Muscle layer of duodenum (tissue), 2 donors: ENCODE measurements at regions not wholly inside any gene's neighbourhood (a gene's known extent, or its start where the extent isn't known, plus 50 kb on each side); places are given as distances from the start of the nearest gene placed in this dataset.
"Not testable (repeated sequence)": the region's sequence is repeated elsewhere in the genome, so short reads cannot be mapped to it uniquely, and the experiment has no call there.

Experiments
- H3K27ac ChIP-seq: one replicate; pipeline ENCODE4 v1.7.0; 2013; ENCODE audit warnings: mild to moderate bottlenecking, low read length
- H3K27me3 ChIP-seq: one replicate; pipeline ENCODE4 v1.7.0; 2013; ENCODE audit warnings: low read depth, mild to moderate bottlenecking, control low read depth, low read length
- H3K36me3 ChIP-seq, 2 donors: one replicate each; pipeline ENCODE4 v1.7.0; 2013; ENCODE audit warnings: low read length in 2 of 2, control low read depth in 1 of 2, mild to moderate bottlenecking in 1 of 2; ENCODE audit not compliant: insufficient read depth in 2 of 2, control insufficient read depth in 1 of 2
- H3K4me1 ChIP-seq, 2 donors: one replicate each; pipeline ENCODE4 v1.7.0; 2013; ENCODE audit warnings: low read length in 2 of 2, mild to moderate bottlenecking in 2 of 2, control low read depth in 1 of 2, moderate library complexity in 1 of 2; ENCODE audit not compliant: insufficient read depth in 2 of 2, control insufficient read depth in 1 of 2
- H3K4me3 ChIP-seq, 2 donors: one replicate each; pipeline ENCODE4 v1.7.0; 2013; ENCODE audit warnings: low read length in 2 of 2, low read depth in 1 of 2, mild to moderate bottlenecking in 1 of 2
- H3K9me3 ChIP-seq, 2 donors: one replicate each; pipeline ENCODE4 v1.7.0; 2013; ENCODE audit warnings: low read length in 2 of 2, control low read depth in 1 of 2, mild to moderate bottlenecking in 1 of 2; ENCODE audit not compliant: control insufficient read depth in 1 of 2
- donor health status: healthy.

DNA sequence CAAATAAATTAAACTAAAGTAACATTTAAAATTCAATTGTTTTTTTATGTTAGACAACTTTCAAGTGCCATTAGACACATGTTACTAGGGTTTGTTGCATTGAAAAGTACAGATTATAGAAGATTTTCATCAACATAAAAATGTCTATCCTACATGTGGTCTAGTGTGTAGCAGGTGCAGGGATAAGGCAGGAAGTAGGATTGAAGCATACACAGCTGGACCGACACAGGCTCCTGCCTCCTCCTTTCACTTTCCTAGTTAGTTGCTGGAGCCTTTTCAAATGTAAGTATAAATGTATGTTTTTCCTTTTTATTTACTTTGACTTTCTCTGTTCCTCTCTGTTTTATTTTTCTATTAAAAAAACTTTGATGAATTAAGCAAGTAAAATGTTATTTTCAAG is 246.9 kb upstream of the LUZP2 start:
- H3K4me3 ChIP-seq = no peak overlapping the region
- no peaks in the 10 kb centered on the region for H3K36me3 ChIP-seq
- no peaks in the 10 kb centered on the region for H3K27me3 ChIP-seq
- H3K4me1 ChIP-seq = no peaks in the 10 kb centered on the region
- H3K27ac ChIP-seq = no peak overlapping the region
- H3K9me3 ChIP-seq = no peaks in the 10 kb centered on the region

DNA sequence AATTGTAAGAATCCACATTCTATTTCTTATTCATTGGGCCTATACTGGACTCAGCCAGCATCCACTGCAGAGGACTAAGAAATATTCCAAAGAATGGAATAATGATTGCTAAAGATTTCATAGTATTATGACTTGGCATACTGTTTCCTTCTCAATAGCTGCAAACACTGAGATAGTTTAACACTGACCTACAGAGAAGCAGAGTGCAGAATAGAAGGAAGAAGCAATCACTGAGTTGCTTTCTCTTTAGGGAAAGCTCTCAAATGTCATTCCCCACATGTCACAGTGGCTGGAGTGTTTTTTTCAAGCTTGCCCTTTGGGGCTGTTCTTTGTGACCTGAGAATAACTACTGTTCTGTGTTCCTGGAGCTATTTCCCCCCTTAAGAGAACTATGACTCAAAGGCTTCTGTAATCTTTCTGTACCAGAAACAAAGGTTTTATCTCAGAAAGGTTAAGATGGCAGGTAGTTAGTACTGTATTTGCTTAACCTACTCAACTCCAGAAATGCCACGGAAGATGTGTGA is 243.6 kb upstream of the LUZP2 start:
- no peaks in the 10 kb centered on the region for H3K9me3 ChIP-seq
- no peaks in the 10 kb centered on the region for H3K36me3 ChIP-seq
- H3K4me1 ChIP-seq = no peaks in the 10 kb centered on the region
- no peak overlapping the region for H3K4me3 ChIP-seq
- H3K27ac ChIP-seq = no peak overlapping the region
- H3K27me3 ChIP-seq = no peaks in the 10 kb centered on the region

DNA sequence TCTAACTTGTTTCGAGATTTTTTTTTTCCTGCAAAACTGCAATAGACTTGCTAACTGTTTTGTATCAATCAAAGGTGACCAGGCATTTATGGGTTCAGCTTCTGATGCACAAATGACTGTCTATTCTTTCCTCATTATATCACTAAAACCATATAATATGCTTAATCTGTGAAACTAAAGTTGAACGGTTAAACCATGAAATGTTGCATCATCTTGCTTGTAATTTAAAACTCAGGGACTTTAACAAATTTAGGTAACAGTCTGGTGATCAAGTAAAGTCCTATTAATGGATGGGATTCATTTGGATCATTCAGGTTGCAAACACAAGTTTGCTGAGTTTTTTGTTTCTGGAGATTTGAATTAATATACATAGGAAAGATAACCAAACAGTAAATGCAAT is 232.0 kb upstream of the LUZP2 start:
- Histone ChIP-seq H3K4me1 (no peaks in the 10 kb centered on the region), H3K27ac (no peak overlapping the region), H3K36me3 (no peaks in the 10 kb centered on the region), H3K4me3 (no peak overlapping the region), H3K27me3 (no peaks in the 10 kb centered on the region), H3K9me3 (no peaks in the 10 kb centered on the region)

- Histone ChIP-seq H3K4me1 (no peaks in the 10 kb centered on the region), H3K9me3 (no peaks in the 10 kb centered on the region), H3K4me3 (no peak overlapping the region), H3K27me3 (no peaks in the 10 kb centered on the region), H3K36me3 (no peaks in the 10 kb centered on the region), H3K27ac (no peak overlapping the region)
Observed at GRCh38 chr11:24267014-24267413, 229.8 kb upstream of the LUZP2 start.

DNA sequence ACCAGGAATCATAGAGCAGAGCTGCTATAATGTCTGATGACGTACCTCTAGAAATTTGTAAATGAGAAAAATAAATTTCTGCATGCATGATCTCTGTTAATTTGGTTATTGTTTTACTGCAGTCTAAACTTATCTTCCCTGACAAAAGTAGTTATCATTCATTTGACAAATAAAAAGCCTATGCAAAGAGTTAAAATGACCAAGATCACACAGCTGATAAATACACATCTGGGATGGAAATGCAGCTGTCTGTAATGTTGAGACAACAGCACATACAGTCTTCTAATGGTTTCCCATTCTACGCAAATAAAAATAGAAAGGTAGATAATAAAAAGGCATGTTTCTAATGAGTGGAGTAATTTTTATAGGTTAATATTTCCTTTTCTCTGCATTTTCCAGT is 225.1 kb upstream of the LUZP2 start:
- no peak overlapping the region for H3K27ac ChIP-seq
- H3K27me3 ChIP-seq = no peaks in the 10 kb centered on the region
- no peaks in the 10 kb centered on the region for H3K4me1 ChIP-seq
- H3K36me3 ChIP-seq = no peaks in the 10 kb centered on the region
- H3K4me3 ChIP-seq = no peak overlapping the region
- H3K9me3 ChIP-seq = peaks cover 0 to 3% of the 10 kb centered on the region in 2 donors

GRCh38 chr11:24274214-24274781 is 222.6 kb upstream of the LUZP2 start:
- not testable (repeated sequence) for H3K4me1 ChIP-seq, H3K36me3 ChIP-seq, H3K27me3 ChIP-seq, H3K9me3 ChIP-seq, H3K27ac ChIP-seq, H3K4me3 ChIP-seq

DNA sequence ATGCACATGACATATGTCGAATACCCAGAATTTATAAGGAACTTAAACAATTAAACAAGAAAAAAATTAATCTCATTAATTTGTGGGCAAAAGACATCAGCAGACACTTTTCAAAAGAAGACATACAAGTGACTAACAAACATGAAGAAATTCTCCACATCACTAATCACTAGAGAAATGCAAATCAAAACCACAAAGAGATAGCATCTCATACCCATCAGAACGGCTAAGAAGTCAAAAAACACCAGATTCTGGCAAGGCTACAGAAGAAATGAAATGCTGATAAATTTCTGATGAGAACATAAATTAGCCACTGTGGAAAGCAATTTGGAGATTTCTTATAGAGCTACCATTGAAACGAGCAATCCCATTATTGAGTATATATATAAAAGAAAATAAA is 210.6 kb upstream of the LUZP2 start:
- Histone ChIP-seq H3K4me1 (no peaks in the 10 kb centered on the region), H3K36me3 (no peaks in the 10 kb centered on the region), H3K4me3 (no peak overlapping the region), H3K27me3 (no peaks in the 10 kb centered on the region), H3K27ac (no peak overlapping the region), H3K9me3 (peaks cover 0 to 3% of the 10 kb centered on the region in 2 donors)

- Histone ChIP-seq H3K27me3 (no peaks in the 10 kb centered on the region), H3K4me3 (no peak overlapping the region), H3K36me3 (no peaks in the 10 kb centered on the region), H3K27ac (no peak overlapping the region), H3K9me3 (peaks cover 0 to 3% of the 10 kb centered on the region in 2 donors), H3K4me1 (no peaks in the 10 kb centered on the region)
Observed at GRCh38 chr11:24289301-24289700, 207.6 kb upstream of the LUZP2 start.

DNA sequence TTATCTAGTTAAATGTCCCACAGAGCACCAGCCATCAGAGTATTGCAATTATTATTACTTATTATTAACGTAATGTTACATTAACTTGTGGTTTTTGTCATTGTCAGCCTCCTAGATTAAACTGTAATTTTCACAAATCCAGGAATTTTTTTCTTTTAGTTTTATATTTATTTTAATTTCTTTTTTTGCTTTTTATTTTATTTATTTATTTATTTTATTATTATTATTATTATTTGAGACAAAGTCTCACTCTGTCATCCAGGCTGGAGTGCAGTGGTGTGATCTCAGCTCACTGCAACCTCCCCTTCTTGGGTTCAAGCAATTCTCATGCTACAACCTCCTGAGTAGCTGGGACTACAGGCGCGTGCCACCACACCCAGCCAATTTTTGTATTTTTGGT is 202.9 kb upstream of the LUZP2 start:
- no peak overlapping the region for H3K27ac ChIP-seq
- no peaks in the 10 kb centered on the region for H3K36me3 ChIP-seq
- no peaks in the 10 kb centered on the region for H3K27me3 ChIP-seq
- no peaks in the 10 kb centered on the region for H3K9me3 ChIP-seq
- H3K4me1 ChIP-seq = no peaks in the 10 kb centered on the region
- H3K4me3 ChIP-seq = no peak overlapping the region

GRCh38 chr11:24295360-24295759 is 201.5 kb upstream of the LUZP2 start:
- Histone ChIP-seq H3K36me3 (no peaks in the 10 kb centered on the region), H3K27me3 (no peaks in the 10 kb centered on the region), H3K4me3 (no peak overlapping the region), H3K4me1 (no peaks in the 10 kb centered on the region), H3K9me3 (no peaks in the 10 kb centered on the region), H3K27ac (no peak overlapping the region)

DNA sequence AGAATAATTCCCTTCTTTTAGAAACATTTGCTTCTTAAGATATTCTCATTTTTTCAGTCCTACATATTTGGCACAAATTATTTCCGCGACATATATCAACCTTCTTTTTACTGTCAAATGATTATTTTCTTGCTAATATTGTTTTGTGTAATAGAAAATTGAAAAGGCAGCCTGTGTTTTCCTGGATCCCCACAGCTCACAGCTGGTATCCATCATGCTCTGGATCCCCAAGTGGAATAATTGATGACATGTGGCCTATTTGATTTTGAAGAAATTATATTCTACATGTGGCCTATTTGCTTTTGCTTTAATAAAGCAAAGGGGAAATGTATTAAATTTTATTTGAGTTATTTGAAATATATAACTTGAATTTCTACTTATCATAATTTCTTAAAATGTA is 199.4 kb upstream of the LUZP2 start:
- no peak overlapping the region for H3K4me3 ChIP-seq
- no peak overlapping the region for H3K27ac ChIP-seq

GRCh38 chr11:24298146-24298545 is 198.7 kb upstream of the LUZP2 start:
- Histone ChIP-seq H3K27me3 (no peaks in the 10 kb centered on the region), H3K36me3 (no peaks in the 10 kb centered on the region), H3K4me3 (no peak overlapping the region), H3K27ac (no peak overlapping the region), H3K4me1 (no peaks in the 10 kb centered on the region), H3K9me3 (no peaks in the 10 kb centered on the region)

More for the DNA sequence above, 199.4 kb upstream of the LUZP2 start:
- H3K9me3 ChIP-seq = no peaks in the 10 kb centered on the region
- no peaks in the 10 kb centered on the region for H3K36me3 ChIP-seq
- no peaks in the 10 kb centered on the region for H3K4me1 ChIP-seq
- H3K27me3 ChIP-seq = no peaks in the 10 kb centered on the region
